Mammary epithelial cell (primary cell): ENCODE measurements at regions not wholly inside any gene's neighbourhood (a gene's known extent, or its start where the extent isn't known, plus 50 kb on each side); places are given as distances from the start of the nearest gene placed in this dataset.

ENCODE experiments used
- EZH2 ChIP-seq: IDR thresholded peaks from 2 replicates; pipeline ENCODE4 v1.6.1; 2012; ENCODE audit warnings: low read length, inconsistent platforms, borderline replicate concordance
- TF ChIP-seq, protein P1 (sequence below), 2 donors: IDR thresholded peaks in 1 of 2; conservative IDR thresholded peaks in 1 of 2; 2 replicates each; pipeline ENCODE4 v1.5.1; 2011 to 2012; ENCODE audit warnings: inconsistent platforms in 2 of 2, low read length in 2 of 2, mild to moderate bottlenecking in 2 of 2, control low read depth in 1 of 2, low read depth in 1 of 2; ENCODE audit not compliant: insufficient read depth in 1 of 2; ENCODE audit errors: extremely low read depth in 1 of 2

- TF ChIP-seq, protein P1, sequence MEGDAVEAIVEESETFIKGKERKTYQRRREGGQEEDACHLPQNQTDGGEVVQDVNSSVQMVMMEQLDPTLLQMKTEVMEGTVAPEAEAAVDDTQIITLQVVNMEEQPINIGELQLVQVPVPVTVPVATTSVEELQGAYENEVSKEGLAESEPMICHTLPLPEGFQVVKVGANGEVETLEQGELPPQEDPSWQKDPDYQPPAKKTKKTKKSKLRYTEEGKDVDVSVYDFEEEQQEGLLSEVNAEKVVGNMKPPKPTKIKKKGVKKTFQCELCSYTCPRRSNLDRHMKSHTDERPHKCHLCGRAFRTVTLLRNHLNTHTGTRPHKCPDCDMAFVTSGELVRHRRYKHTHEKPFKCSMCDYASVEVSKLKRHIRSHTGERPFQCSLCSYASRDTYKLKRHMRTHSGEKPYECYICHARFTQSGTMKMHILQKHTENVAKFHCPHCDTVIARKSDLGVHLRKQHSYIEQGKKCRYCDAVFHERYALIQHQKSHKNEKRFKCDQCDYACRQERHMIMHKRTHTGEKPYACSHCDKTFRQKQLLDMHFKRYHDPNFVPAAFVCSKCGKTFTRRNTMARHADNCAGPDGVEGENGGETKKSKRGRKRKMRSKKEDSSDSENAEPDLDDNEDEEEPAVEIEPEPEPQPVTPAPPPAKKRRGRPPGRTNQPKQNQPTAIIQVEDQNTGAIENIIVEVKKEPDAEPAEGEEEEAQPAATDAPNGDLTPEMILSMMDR (conservative IDR thresholded peaks at IDR 0.05 in 1 of 2, IDR thresholded peaks at IDR 0.05 in 1 of 2; ENCODE audit: extremely low read depth in 1 of 2, insufficient read depth in 1 of 2, low read depth in 1 of 2, low read length in 2 of 2) = no peak
- no peak for TF ChIP-seq EZH2
Observed at GRCh38 chr4:30922625-30923024, 202.5 kb downstream of the PCDH7 start.
